PC-9 (cell line): ENCODE measurements at regions not wholly inside any gene's neighbourhood (a gene's known extent, or its start where the extent isn't known, plus 50 kb on each side); places are given as distances from the start of the nearest gene placed in this dataset.

Source experiments
- CTCF ChIP-seq: fragments of 200-600 bp; sonication (generic); conservative IDR thresholded peaks from 2 replicates; pipeline ENCODE4 v1.6.1; 2017; ENCODE audit warnings: mixed run types, antibody characterized with exemption, mild to moderate bottlenecking, moderate library complexity
- EZH2 ChIP-seq: fragments of 200-600 bp; sonication (generic); IDR thresholded peaks from 2 replicates; pipeline ENCODE4 v1.8.0; 2017; ENCODE audit warnings: antibody characterized with exemption, low read depth

GRCh38 chr9:71627537-71627936 lies 140.8 kb downstream of the CEMIP2 start:
- TF ChIP-seq CTCF (no peak), EZH2 (no peak)
